ENCODE measurements at regions not wholly inside any gene's neighbourhood (a gene's known extent, or its start where the extent isn't known, plus 50 kb on each side); places are given as distances from the start of the nearest gene placed in this dataset.
"Not testable (repeated sequence)": the region's sequence is repeated elsewhere in the genome, so short reads cannot be mapped to it uniquely, and the experiment has no call there.

- DNase-seq (ENCODE audit: low read depth): no peak
- in situ Hi-C loops (cut with HindIII; ENCODE audit: low pct_unique_long_range_greater_than_20kb, low sequenced_read_pairs): no loop called here
These were observed 57.6 kb upstream of the IGFBP5 start for GRCh38 chr2:216752855-216753505.

GRCh38 chr2:216750750-216751149 lies 55.4 kb upstream of the IGFBP5 start:
- in situ Hi-C loops (cut with HindIII; ENCODE audit: low pct_unique_long_range_greater_than_20kb, low sequenced_read_pairs); DNase-seq (ENCODE audit: low read depth): not testable (repeated sequence)

GRCh38 chr2:216746268-216746667 lies 50.9 kb upstream of the IGFBP5 start:
- DNase-seq (ENCODE audit: low read depth); in situ Hi-C loops (cut with HindIII; ENCODE audit: low pct_unique_long_range_greater_than_20kb, low sequenced_read_pairs): not testable (repeated sequence)

GRCh38 chr2:216745453-216745852 lies 50.1 kb upstream of the IGFBP5 start:
- in situ Hi-C loops (cut with HindIII; ENCODE audit: low pct_unique_long_range_greater_than_20kb, low sequenced_read_pairs): no loop called here
- no peak for DNase-seq (ENCODE audit: low read depth)

Data from Caki2 (cell line).